Esophagus muscularis mucosa (tissue), 4 donors: ENCODE measurements at regions not wholly inside any gene's neighbourhood (a gene's known extent, or its start where the extent isn't known, plus 50 kb on each side); places are given as distances from the start of the nearest gene placed in this dataset.

ENCODE experiments used
- DNase-seq: peaks from one replicate; pipeline ENCODE4 v3.0.0-alpha.2; 2017; ENCODE audit errors: extremely low spot score
- H3K27ac ChIP-seq, 4 donors: fragments of 200-600 bp; sonication (generic); replicated peaks in 1 of 4; 1 replicate in 3 of 4; 2 replicates in 1 of 4; pipeline ENCODE4 v1.5.1; 2016 to 2019; ENCODE audit warnings: mild to moderate bottlenecking in 1 of 4
- H3K27me3 ChIP-seq, 4 donors: fragments of 200-600 bp; sonication (generic); one replicate each; pipeline versions ENCODE4 v1.5.1 to v1.6.0; 2016 to 2019
- H3K36me3 ChIP-seq, 4 donors: fragments of 200-600 bp; sonication (generic); one replicate each; pipeline ENCODE4 v1.5.1; 2016 to 2019
- H3K4me1 ChIP-seq, 4 donors: fragments of 200-600 bp; sonication (generic); one replicate each; pipeline ENCODE4 v1.5.1; 2016 to 2019
- H3K4me3 ChIP-seq, 4 donors: fragments of 200-600 bp; sonication (generic); 1 replicate in 2 of 4; 2 replicates in 2 of 4; pipeline ENCODE4 v1.5.1; 2016 to 2019; ENCODE audit warnings: mild to moderate bottlenecking in 4 of 4, moderate library complexity in 1 of 4
- H3K9me3 ChIP-seq, 4 donors: fragments of 200-600 bp; sonication (generic); 1 replicate in 3 of 4; 2 replicates in 1 of 4; pipeline ENCODE4 v1.5.1; 2016 to 2019
- CTCF ChIP-seq, 3 experiments: fragments of 200-600 bp in 2 of 3; fragments of 450-650 bp in 1 of 3; sonication (generic) in 2 of 3; IDR thresholded peaks; one replicate each; pipeline ENCODE4 v1.5.1; 2017 to 2019; ENCODE audit warnings: antibody characterized with exemption in 3 of 3, mild to moderate bottlenecking in 2 of 3, moderate library complexity in 1 of 3
- EP300 ChIP-seq: sonication (generic); formaldehyde crosslinking; IDR thresholded peaks from one replicate; pipeline ENCODE4 v1.6.1; 2017; ENCODE audit warnings: antibody characterized with exemption
- POLR2A ChIP-seq: fragments of 450-650 bp; IDR thresholded peaks from one replicate; pipeline ENCODE4 v1.6.1; 2017; ENCODE audit warnings: antibody characterized with exemption, moderate library complexity, mild to moderate bottlenecking, low read depth
- POLR2AphosphoS5 ChIP-seq, 2 donors: sonication (generic); formaldehyde crosslinking; IDR thresholded peaks; one replicate each; pipeline ENCODE4 v1.6.1; 2017; ENCODE audit warnings: antibody characterized with exemption in 2 of 2
- WGBS: methylation state at CpG from one replicate; pipeline ENCODE4 v1.1.5; 2018; 5-methylcytosine and 5-hydroxymethylcytosine counted together
- intact Hi-C: fragments of 100-400 bp; cut with DNase I; formaldehyde crosslinking; loops from one replicate; pipeline ENCODE4 v1.15.1; 2023

GRCh38 chr9:78865737-78866136 is 568.8 kb downstream of the PSAT1 start:
- TF ChIP-seq POLR2A = no peak
- no peak for TF ChIP-seq CTCF (IDR thresholded peaks at IDR 0.05)
- no peak for TF ChIP-seq POLR2AphosphoS5 (IDR thresholded peaks at IDR 0.05)
- TF ChIP-seq EP300 = no peak
- no peak for DNase-seq
- no peaks in the 10 kb centered on the region for H3K36me3 ChIP-seq

DNA sequence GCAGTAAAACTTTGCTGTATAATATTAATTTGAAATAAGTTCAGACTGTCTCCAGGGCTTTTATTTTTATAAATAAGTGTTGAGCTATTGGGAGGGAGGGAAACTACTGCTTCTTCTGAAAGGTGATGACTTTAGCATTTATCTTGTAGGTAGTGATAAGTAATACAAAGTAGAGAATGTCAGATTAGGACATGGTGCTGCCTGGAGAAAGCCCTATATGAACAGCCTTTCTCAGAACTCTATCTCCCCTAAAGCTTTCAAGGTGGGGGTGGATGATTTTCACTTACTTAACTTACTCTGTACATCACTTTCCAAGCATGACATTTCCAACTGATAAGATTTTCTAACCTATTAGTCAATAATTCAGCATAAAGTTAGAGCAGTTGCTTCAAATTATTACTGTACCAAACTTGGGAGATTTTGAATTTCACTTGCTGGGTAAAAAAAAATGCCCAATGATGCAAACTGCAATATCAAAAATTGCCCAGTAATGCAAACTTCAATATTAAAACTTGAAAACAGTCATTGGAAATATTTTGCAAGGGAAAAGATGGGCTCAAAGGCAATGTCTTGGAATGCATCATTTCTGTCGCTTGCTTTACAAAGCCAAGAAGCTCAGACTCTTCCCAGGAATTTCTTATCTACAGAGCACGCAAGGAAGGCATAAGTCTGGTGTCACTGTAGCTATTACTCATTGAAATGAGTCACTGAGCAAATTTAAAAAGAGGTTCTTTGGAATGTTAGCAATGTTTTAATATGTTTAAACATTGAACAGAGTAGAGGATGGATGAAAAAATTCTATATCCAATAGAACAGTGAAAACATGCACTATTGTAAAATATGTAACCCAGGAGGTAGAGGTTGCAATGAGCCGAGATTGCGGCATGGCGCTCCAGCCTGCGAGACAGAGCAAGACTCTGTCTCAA is 569.5 kb downstream of the PSAT1 start:
- intact Hi-C loops = no loop called here
- 71% methylated on average over 6 of the region's 6 CpGs for WGBS
- no peak for TF ChIP-seq POLR2A
- TF ChIP-seq EP300 = no peak
- TF ChIP-seq POLR2AphosphoS5 (IDR thresholded peaks at IDR 0.05) = no peak
- TF ChIP-seq CTCF (IDR thresholded peaks at IDR 0.05) = no peak

More at GRCh38 chr9:78865737-78866136, 568.8 kb downstream of the PSAT1 start:
- Histone ChIP-seq H3K27me3 (no peaks in the 10 kb centered on the region), H3K27ac (no peak overlapping the region), H3K4me1 (no peaks in the 10 kb centered on the region), H3K4me3 (no peak overlapping the region), H3K9me3 (no peaks in the 10 kb centered on the region)
- 87% methylated on average over 2 of the region's 2 CpGs for WGBS
- intact Hi-C loops = no loop called here

GRCh38 chr9:78871086-78871451 is 574.1 kb downstream of the PSAT1 start:
- no peaks in the 10 kb centered on the region for H3K36me3 ChIP-seq
- no peaks in the 10 kb centered on the region for H3K9me3 ChIP-seq
- no peak for TF ChIP-seq EP300
- TF ChIP-seq POLR2AphosphoS5 (IDR thresholded peaks at IDR 0.05) = no peak
- TF ChIP-seq POLR2A = no peak
- no peak for TF ChIP-seq CTCF (IDR thresholded peaks at IDR 0.05)
- no peak overlapping the region for H3K27ac ChIP-seq
- intact Hi-C loops = no loop called here
- H3K27me3 ChIP-seq = no peaks in the 10 kb centered on the region
- no peak for DNase-seq
- H3K4me3 ChIP-seq = no peak overlapping the region
- peaks cover 0 to 21% (median 2%) of the 10 kb centered on the region in 4 donors for H3K4me1 ChIP-seq

More for the DNA sequence above, 569.5 kb downstream of the PSAT1 start:
- H3K27ac ChIP-seq = no peak overlapping the region
- no peaks in the 10 kb centered on the region for H3K9me3 ChIP-seq
- H3K27me3 ChIP-seq = no peaks in the 10 kb centered on the region
- no peak overlapping the region for H3K4me3 ChIP-seq
- H3K36me3 ChIP-seq = no peaks in the 10 kb centered on the region
- H3K4me1 ChIP-seq = peaks cover 0 to 5% (median 0%) of the 10 kb centered on the region in 4 donors
- DNase-seq = no peak

- 64% methylated on average over 4 of the region's 4 CpGs for WGBS
- DNase-seq = no peak
- Histone ChIP-seq H3K4me3 (no peak overlapping the region), H3K27ac (no peak overlapping the region), H3K36me3 (no peaks in the 10 kb centered on the region), H3K9me3 (no peaks in the 10 kb centered on the region), H3K4me1 (peaks cover 0 to 21% (median 2%) of the 10 kb centered on the region in 4 donors), H3K27me3 (no peaks in the 10 kb centered on the region)
- intact Hi-C loops = no loop called here
- no peak for TF ChIP-seq POLR2AphosphoS5 (IDR thresholded peaks at IDR 0.05)
- no peak for TF ChIP-seq POLR2A
- no peak for TF ChIP-seq CTCF (IDR thresholded peaks at IDR 0.05)
- TF ChIP-seq EP300 = no peak
Measured at GRCh38 chr9:78871452-78872331, 574.8 kb downstream of the PSAT1 start.
